Ishikawa (cell line): ENCODE measurements at regions not wholly inside any gene's neighbourhood (a gene's known extent, or its start where the extent isn't known, plus 50 kb on each side); places are given as distances from the start of the nearest gene placed in this dataset.

Experiments used
- CEBPB ChIP-seq: IDR thresholded peaks from 2 replicates; pipeline ENCODE4 v1.6.1; 2012
- CREB1 ChIP-seq: IDR thresholded peaks from 2 replicates; pipeline ENCODE4 v1.6.1; 2012; ENCODE audit warnings: low read depth
- EGR1 ChIP-seq: IDR thresholded peaks from 2 replicates; pipeline ENCODE4 v1.6.1; 2012
- EP300 ChIP-seq: IDR thresholded peaks from 2 replicates; pipeline ENCODE4 v1.6.1; 2012; ENCODE audit warnings: borderline replicate concordance
- FOXM1 ChIP-seq: IDR thresholded peaks from 2 replicates; pipeline ENCODE4 v1.6.1; 2012; ENCODE audit warnings: low read depth, borderline replicate concordance
- NFIC ChIP-seq: IDR thresholded peaks from 2 replicates; pipeline ENCODE4 v1.6.1; 2012
- RAD21 ChIP-seq: IDR thresholded peaks from 2 replicates; pipeline ENCODE4 v1.6.1; 2012; ENCODE audit warnings: low read depth
- TAF1 ChIP-seq: IDR thresholded peaks from 2 replicates; pipeline ENCODE4 v1.6.1; 2012; ENCODE audit warnings: low read depth, mild to moderate bottlenecking
- TCF12 ChIP-seq: IDR thresholded peaks from 2 replicates; pipeline ENCODE4 v1.6.1; 2012; ENCODE audit warnings: low read depth
- TEAD4 ChIP-seq: IDR thresholded peaks from 2 replicates; pipeline ENCODE4 v1.6.1; 2012
- USF1 ChIP-seq: IDR thresholded peaks from 2 replicates; pipeline ENCODE4 v1.6.1; 2012
- YY1 ChIP-seq: IDR thresholded peaks from 2 replicates; pipeline ENCODE4 v1.6.1; 2012; ENCODE audit warnings: low read depth
- ZBTB7A ChIP-seq: IDR thresholded peaks from 2 replicates; pipeline ENCODE4 v1.6.1; 2012; ENCODE audit warnings: low read depth
- TF ChIP-seq, protein P1 (sequence below): IDR thresholded peaks from 2 replicates; pipeline ENCODE4 v1.6.1; 2012; ENCODE audit warnings: low read depth, mild to moderate bottlenecking
- TF ChIP-seq, protein P2 (sequence below): IDR thresholded peaks from 2 replicates; pipeline ENCODE4 v1.6.1; 2012

- TF ChIP-seq TAF1 (no peak), TCF12 (no peak), NFIC (no peak), EP300 (no peak), EGR1 (no peak), RAD21 (no peak), USF1 (no peak), ZBTB7A (no peak), TEAD4 (no peak), CEBPB (no peak), CREB1 (no peak), FOXM1 (no peak), YY1 (no peak)
- TF ChIP-seq, protein P1, sequence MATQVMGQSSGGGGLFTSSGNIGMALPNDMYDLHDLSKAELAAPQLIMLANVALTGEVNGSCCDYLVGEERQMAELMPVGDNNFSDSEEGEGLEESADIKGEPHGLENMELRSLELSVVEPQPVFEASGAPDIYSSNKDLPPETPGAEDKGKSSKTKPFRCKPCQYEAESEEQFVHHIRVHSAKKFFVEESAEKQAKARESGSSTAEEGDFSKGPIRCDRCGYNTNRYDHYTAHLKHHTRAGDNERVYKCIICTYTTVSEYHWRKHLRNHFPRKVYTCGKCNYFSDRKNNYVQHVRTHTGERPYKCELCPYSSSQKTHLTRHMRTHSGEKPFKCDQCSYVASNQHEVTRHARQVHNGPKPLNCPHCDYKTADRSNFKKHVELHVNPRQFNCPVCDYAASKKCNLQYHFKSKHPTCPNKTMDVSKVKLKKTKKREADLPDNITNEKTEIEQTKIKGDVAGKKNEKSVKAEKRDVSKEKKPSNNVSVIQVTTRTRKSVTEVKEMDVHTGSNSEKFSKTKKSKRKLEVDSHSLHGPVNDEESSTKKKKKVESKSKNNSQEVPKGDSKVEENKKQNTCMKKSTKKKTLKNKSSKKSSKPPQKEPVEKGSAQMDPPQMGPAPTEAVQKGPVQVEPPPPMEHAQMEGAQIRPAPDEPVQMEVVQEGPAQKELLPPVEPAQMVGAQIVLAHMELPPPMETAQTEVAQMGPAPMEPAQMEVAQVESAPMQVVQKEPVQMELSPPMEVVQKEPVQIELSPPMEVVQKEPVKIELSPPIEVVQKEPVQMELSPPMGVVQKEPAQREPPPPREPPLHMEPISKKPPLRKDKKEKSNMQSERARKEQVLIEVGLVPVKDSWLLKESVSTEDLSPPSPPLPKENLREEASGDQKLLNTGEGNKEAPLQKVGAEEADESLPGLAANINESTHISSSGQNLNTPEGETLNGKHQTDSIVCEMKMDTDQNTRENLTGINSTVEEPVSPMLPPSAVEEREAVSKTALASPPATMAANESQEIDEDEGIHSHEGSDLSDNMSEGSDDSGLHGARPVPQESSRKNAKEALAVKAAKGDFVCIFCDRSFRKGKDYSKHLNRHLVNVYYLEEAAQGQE, result no peak
- TF ChIP-seq, protein P2, sequence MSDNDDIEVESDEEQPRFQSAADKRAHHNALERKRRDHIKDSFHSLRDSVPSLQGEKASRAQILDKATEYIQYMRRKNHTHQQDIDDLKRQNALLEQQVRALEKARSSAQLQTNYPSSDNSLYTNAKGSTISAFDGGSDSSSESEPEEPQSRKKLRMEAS, result no peak
These were observed 190.3 kb downstream of the KCNRG start for GRCh38 chr13:50205581-50205980.

DNA sequence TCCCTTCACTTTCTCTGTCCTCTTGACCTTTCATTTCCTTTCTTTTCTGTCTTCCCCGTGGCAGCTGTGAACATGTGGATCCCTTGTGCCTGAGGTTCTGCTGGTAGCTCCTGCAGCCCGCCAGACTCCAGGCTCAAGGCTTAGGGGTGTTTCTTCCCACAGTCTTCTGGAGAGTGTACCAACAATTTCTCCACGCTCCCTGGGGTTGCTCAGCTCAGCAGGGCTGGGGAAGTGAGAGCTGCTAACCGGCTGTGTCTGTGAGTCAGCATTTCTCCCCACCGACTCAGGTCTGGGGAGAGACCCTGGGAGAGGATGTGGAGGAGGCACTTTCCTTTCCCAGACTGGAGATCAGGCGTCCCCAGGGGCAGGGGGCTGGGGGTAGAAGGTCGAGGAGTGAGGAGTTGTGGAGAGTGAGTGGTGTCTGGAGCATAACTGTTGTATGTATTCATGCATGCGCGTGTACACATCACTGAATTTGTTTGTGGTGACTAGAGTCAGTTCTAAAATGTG, 193.6 kb downstream of the KCNRG start:
- TF ChIP-seq YY1 (no peak), FOXM1 (no peak), TEAD4 (no peak)

DNA sequence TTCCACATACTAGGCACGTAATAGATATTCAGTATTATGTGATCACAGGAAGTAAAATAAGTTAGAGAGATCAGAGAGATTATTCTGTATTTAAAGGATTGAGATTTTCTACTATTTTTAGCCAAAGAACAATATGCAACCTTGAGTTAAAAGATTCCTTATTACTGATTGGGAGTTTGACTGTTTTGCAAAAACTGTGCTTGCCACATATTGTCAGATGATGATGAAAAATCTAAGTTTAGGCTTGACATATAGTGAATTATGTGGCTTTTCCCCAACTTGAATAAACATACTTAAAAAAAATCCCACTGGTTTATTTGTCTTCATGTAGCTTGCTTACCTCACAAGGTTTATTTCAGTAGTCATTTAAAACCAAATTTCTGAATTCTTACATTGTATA, 194.4 kb downstream of the KCNRG start:
- TF ChIP-seq TCF12, result no peak
- no peak for TF ChIP-seq EP300
- TF ChIP-seq RAD21, result no peak
- no peak for TF ChIP-seq CEBPB

- no peak for TF ChIP-seq TEAD4
These were observed 198.3 kb downstream of the KCNRG start for GRCh38 chr13:50213526-50213925.

DNA sequence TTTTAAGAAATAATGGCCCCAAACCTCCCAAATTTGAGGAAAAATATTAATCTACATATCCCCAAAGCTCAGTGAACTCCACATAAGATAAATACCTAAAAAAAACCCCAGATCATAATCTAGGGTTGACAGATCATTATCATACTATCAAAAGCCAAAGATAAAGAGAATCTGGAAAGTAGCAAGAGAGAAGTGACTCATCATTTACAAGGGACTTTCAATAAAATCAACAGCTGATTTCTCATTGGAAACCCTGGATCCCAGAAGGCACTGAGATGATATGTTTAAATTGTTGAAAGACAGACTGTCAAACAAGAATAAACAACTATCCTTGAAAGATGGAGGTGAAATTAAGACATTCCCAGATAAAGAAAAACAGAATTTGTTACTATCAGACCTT, 199.3 kb downstream of the KCNRG start:
- TF ChIP-seq YY1, result no peak
- no peak for TF ChIP-seq NFIC
- TF ChIP-seq EP300, result no peak
- no peak for TF ChIP-seq TEAD4
- TF ChIP-seq TCF12, result no peak
- TF ChIP-seq ZBTB7A, result no peak
- no peak for TF ChIP-seq USF1
- no peak for TF ChIP-seq RAD21
- no peak for TF ChIP-seq TAF1
- TF ChIP-seq EGR1, result no peak

GRCh38 chr13:50215399-50215798, 200.2 kb downstream of the KCNRG start:
- no peak for TF ChIP-seq CREB1
- no peak for TF ChIP-seq RAD21
- no peak for TF ChIP-seq ZBTB7A
- TF ChIP-seq, protein P2, result no peak
- TF ChIP-seq YY1, result no peak
- no peak for TF ChIP-seq TAF1
- no peak for TF ChIP-seq CEBPB
- TF ChIP-seq EP300, result no peak
- no peak for TF ChIP-seq EGR1
- TF ChIP-seq, protein P1, result no peak
- no peak for TF ChIP-seq USF1
- TF ChIP-seq TCF12, result no peak
- TF ChIP-seq TEAD4, result no peak

DNA sequence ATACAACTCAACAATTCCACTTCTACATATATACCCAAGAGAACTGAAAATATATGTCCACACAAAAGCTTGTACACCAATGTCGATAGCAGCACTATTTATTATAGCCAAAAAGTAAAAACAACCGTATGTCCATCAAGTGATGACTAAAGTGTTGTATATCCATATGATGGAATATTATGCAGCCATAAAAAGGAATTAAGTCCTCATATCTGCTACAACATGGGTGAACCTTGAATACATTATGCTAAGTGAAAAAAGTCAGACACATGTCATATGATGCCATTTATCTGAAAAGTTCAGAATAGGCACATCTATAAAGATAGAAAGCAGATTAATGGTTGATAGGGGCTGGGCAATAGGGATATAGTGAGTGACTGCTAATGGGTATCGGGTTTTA, 204.5 kb downstream of the KCNRG start:
- TF ChIP-seq NFIC, result no peak
- no peak for TF ChIP-seq CEBPB
- no peak for TF ChIP-seq TEAD4
- TF ChIP-seq EP300, result no peak
- no peak for TF ChIP-seq USF1
- no peak for TF ChIP-seq TAF1
- no peak for TF ChIP-seq YY1
- no peak for TF ChIP-seq RAD21
- TF ChIP-seq FOXM1, result no peak
- TF ChIP-seq, protein P2, result no peak
- no peak for TF ChIP-seq EGR1
